A549 (cell line): ENCODE measurements at regions not wholly inside any gene's neighbourhood (a gene's known extent, or its start where the extent isn't known, plus 50 kb on each side); places are given as distances from the start of the nearest gene placed in this dataset.

Source experiments
- ATAC-seq, 2 experiments: fragments of 200-7000 bp in 1 of 2; fragments of >200 bp in 1 of 2; cut with Nextera tagmentation in 1 of 2; cut with Tn5 transposase in 1 of 2; 3 replicates each; pipeline versions ENCODE4 v1.8.0 to v1.9.1; 2018 to 2020; ENCODE audit warnings: mild to moderate bottlenecking in 1 of 2, moderate library complexity in 1 of 2
- CTCF ChIA-PET: fragments of 300-600 bp; sonication (Branson Sonifier 250); formaldehyde crosslinking; extraction: SDS; loops from one replicate; lab custom pipeline; 2021; ENCODE audit warnings: antibody characterized with exemption, inconsistent platforms; lab: Yijun Ruan, JAX
- POLR2A ChIA-PET: fragments of 350-600 bp; formaldehyde crosslinking; extraction: SDS; loops from one replicate; lab custom pipeline; 2021; ENCODE audit warnings: antibody characterized with exemption, inconsistent platforms; lab: Yijun Ruan, JAX
- DNase-seq, 2 experiments: peaks; one replicate each; pipeline versions ENCODE4 v3.0.0 to v3.0.0-alpha.2; 2011 to 2016; ENCODE audit warnings: low read depth in 1 of 2, low spot score in 1 of 2
- FAIRE-seq: peaks from 2 replicates; lab custom pipeline; 2011; peaks lifted over from hg19 to GRCh38; lab: Jason Lieb, UNC
- H3K27ac ChIP-seq, 2 experiments: fragments of >200 bp; sonication (Bioruptor Twin); formaldehyde crosslinking; 3 replicates each; pipeline ENCODE4 v1.5.1; 2016 to 2017
- H3K4me1 ChIP-seq: fragments of >200 bp; sonication (Bioruptor Twin); formaldehyde crosslinking; 3 replicates; pipeline ENCODE4 v1.6.1; 2016
- H3K4me2 ChIP-seq: fragments of >200 bp; sonication (Bioruptor Twin); formaldehyde crosslinking; 3 replicates; pipeline ENCODE4 v1.6.1; 2016
- H3K4me3 ChIP-seq: fragments of >200 bp; sonication (Bioruptor Twin); formaldehyde crosslinking; 3 replicates; pipeline ENCODE4 v1.5.1; 2016
- H3K9me3 ChIP-seq: fragments of >200 bp; sonication (Bioruptor Twin); formaldehyde crosslinking; 3 replicates; pipeline ENCODE4 v1.6.1; 2016
- CBX8 ChIP-seq: fragments of 200-600 bp; sonication (generic); IDR thresholded peaks from 2 replicates; pipeline ENCODE4 v1.6.1; 2016
- CEBPB ChIP-seq, 2 experiments: fragments of >200 bp in 1 of 2; sonication (Bioruptor Twin) in 1 of 2; formaldehyde crosslinking in 1 of 2; IDR thresholded peaks; 2 replicates each; pipeline ENCODE4 v1.6.1; 2012 to 2016
- CHD2 ChIP-seq: fragments of 150-350 bp; IDR thresholded peaks from 2 replicates; pipeline ENCODE4 v1.6.1; 2014; ENCODE audit warnings: low read length; ENCODE audit not compliant: partially characterized antibody
- EHF ChIP-seq: fragments of 250-450 bp; sonication (Bioruptor Pico); IDR thresholded peaks from 2 replicates; pipeline ENCODE4 v1.5.0; 2020; ENCODE audit warnings: mild to moderate bottlenecking
- ESRRA ChIP-seq: fragments of 150-350 bp; IDR thresholded peaks from 2 replicates; pipeline ENCODE4 v1.6.1; 2014; ENCODE audit warnings: mild to moderate bottlenecking, low read length, borderline replicate concordance
- FOSL2 ChIP-seq, 2 experiments: fragments of 450-650 bp in 1 of 2; fragments of >200 bp in 1 of 2; sonication (Bioruptor Twin) in 1 of 2; formaldehyde crosslinking; IDR thresholded peaks; 2 replicates each; pipeline versions ENCODE4 v1.5.0 to v1.6.1; 2016 to 2020; ENCODE audit warnings: mild to moderate bottlenecking in 1 of 2, moderate library complexity in 1 of 2
- HDAC2 ChIP-seq: fragments of 200-600 bp; sonication (generic); IDR thresholded peaks from 2 replicates; pipeline ENCODE4 v1.6.1; 2016
- HOXB13 ChIP-seq: fragments of 250-450 bp; sonication (Bioruptor Pico); IDR thresholded peaks from 2 replicates; pipeline ENCODE4 v1.5.0; 2020; ENCODE audit warnings: low read depth, mild to moderate bottlenecking, moderate library complexity
- JUN ChIP-seq, 2 experiments: fragments of >200 bp; sonication (Bioruptor Twin); formaldehyde crosslinking; IDR thresholded peaks; 2 replicates in 1 of 2; 3 replicates in 1 of 2; pipeline ENCODE4 v1.6.1; 2016 to 2017
- KDM1A ChIP-seq: fragments of 200-600 bp; sonication (generic); IDR thresholded peaks from 2 replicates; pipeline ENCODE4 v1.6.1; 2016; ENCODE audit warnings: low read depth, mild to moderate bottlenecking
- MYC ChIP-seq: IDR thresholded peaks from 2 replicates; pipeline ENCODE4 v1.6.1; 2012; ENCODE audit warnings: mild to moderate bottlenecking, inconsistent platforms, low read length, improper control_type of control experiment, borderline replicate concordance
- POLR2A ChIP-seq: IDR thresholded peaks from 2 replicates; pipeline ENCODE4 v1.6.1; 2012; ENCODE audit warnings: mild to moderate bottlenecking, low read length
- RAD21 ChIP-seq, 2 experiments: fragments of >200 bp in 1 of 2; sonication (Bioruptor Twin) in 1 of 2; formaldehyde crosslinking in 1 of 2; IDR thresholded peaks in 1 of 2; conservative IDR thresholded peaks in 1 of 2; 2 replicates in 1 of 2; 3 replicates in 1 of 2; pipeline ENCODE4 v1.6.1; 2012 to 2018; ENCODE audit warnings: inconsistent platforms in 1 of 2
- RARB ChIP-seq: fragments of 250-450 bp; sonication (Bioruptor Pico); IDR thresholded peaks from 2 replicates; pipeline ENCODE4 v1.8.0; 2021; ENCODE audit warnings: mild to moderate bottlenecking, moderate library complexity
- TFCP2L1 ChIP-seq: fragments of 250-450 bp; sonication (Bioruptor Pico); IDR thresholded peaks from 2 replicates; pipeline ENCODE4 v1.5.0; 2021; ENCODE audit warnings: mild to moderate bottlenecking
- WGBS: methylation state at CpG from one replicate; pipeline ENCODE4 v1.1.6; 2017; ENCODE audit errors: missing lambda C conversion rate; 5-methylcytosine and 5-hydroxymethylcytosine counted together
- TF ChIP-seq, protein P1 (sequence below): fragments of >200 bp; sonication (Bioruptor Twin); formaldehyde crosslinking; IDR thresholded peaks from 3 replicates; pipeline ENCODE4 v1.5.1; 2016
- TF ChIP-seq, protein P2 (sequence below): fragments of 250-450 bp; sonication (Bioruptor Pico); IDR thresholded peaks from 2 replicates; pipeline ENCODE4 v1.5.0; 2021; ENCODE audit warnings: mild to moderate bottlenecking, moderate library complexity, borderline replicate concordance

DNA sequence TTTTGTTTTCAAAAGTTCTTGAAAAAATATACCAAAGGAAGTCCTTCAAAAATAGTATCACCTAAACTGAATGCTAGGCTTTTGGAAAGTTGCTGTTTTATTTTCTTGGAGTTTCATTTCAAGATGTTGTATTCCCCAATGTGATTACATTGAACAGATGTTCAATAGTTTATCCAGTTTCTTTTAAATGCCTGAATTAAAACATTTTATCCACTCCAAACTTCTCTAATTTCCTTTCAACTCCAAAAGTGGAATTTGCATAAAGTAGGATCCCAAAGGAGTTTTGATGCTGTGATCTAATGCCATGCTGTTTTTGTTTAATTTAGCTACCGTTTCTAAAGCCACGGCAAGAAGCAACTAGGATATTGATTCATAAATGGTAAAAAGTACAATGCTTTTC, 892.5 kb upstream of the SLC10A2 start (continued):
- TF ChIP-seq, protein P1, sequence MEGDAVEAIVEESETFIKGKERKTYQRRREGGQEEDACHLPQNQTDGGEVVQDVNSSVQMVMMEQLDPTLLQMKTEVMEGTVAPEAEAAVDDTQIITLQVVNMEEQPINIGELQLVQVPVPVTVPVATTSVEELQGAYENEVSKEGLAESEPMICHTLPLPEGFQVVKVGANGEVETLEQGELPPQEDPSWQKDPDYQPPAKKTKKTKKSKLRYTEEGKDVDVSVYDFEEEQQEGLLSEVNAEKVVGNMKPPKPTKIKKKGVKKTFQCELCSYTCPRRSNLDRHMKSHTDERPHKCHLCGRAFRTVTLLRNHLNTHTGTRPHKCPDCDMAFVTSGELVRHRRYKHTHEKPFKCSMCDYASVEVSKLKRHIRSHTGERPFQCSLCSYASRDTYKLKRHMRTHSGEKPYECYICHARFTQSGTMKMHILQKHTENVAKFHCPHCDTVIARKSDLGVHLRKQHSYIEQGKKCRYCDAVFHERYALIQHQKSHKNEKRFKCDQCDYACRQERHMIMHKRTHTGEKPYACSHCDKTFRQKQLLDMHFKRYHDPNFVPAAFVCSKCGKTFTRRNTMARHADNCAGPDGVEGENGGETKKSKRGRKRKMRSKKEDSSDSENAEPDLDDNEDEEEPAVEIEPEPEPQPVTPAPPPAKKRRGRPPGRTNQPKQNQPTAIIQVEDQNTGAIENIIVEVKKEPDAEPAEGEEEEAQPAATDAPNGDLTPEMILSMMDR, result no peak
- no peak for TF ChIP-seq HOXB13 (CRISPR knock-in tag)
- no peak for TF ChIP-seq HDAC2
- TF ChIP-seq, all 56 proteins: peak for 0

DNA sequence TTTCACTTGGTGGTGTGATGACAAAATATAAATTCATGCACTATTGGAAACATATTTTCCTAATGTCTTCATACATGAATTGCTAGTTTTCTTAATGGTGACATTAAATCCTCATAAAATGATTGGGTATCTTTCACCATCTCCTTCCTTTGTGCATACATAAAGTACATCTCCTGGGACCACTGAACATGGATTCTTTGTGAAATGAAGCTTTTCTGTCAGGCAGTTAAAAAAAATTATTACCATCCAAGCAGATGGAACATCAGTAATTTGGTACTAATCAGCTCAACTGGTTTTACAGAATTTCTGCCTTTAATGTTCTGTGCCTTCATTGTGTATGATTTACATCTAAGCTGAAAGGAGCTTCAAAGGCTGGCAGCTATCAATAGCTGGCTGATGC, 891.7 kb upstream of the SLC10A2 start:
- TF ChIP-seq MYC (no peak), JUN (IDR thresholded peaks at IDR 0.05) (no peak), ESRRA (no peak), CHD2 (no peak)
- TF ChIP-seq, protein P2, sequence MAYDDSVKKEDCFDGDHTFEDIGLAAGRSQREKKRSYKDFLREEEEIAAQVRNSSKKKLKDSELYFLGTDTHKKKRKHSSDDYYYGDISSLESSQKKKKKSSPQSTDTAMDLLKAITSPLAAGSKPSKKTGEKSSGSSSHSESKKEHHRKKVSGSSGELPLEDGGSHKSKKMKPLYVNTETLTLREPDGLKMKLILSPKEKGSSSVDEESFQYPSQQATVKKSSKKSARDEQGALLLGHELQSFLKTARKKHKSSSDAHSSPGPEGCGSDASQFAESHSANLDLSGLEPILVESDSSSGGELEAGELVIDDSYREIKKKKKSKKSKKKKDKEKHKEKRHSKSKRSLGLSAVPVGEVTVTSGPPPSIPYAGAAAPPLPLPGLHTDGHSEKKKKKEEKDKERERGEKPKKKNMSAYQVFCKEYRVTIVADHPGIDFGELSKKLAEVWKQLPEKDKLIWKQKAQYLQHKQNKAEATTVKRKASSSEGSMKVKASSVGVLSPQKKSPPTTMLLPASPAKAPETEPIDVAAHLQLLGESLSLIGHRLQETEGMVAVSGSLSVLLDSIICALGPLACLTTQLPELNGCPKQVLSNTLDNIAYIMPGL (CRISPR knock-in tag), result no peak
- TF ChIP-seq, all 56 proteins: peak for 0
- DNase-seq (no peak), ATAC-seq (no peak), FAIRE-seq (no peak)
- CTCF ChIA-PET, result no interaction called here
- Histone ChIP-seq H3K27ac (no peak overlapping the region), H3K4me1 (no peaks in the 10 kb centered on the region), H3K9me3 (no peaks in the 10 kb centered on the region), H3K4me2 (no peak overlapping the region), H3K4me3 (no peak overlapping the region)
- POLR2A ChIA-PET, result no interaction called here

DNA sequence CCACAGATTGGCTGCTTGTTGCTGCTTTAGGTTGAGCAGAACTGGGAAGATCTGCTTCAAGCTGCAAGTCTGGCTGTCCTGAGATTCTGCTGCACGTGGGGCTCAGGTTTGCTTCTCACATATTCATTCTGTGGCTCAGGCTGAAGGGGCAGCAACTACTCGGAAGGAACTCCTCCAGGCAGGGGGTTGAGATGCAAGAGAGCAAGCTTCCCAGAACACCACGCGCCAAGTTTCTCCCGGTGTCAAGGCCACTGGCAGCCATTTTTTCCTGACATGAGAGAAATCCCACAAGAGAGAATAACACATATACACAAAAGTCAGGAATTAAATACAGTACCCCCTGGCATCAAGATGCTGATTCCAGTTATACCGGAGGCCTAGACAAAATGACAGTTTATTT, 887.6 kb upstream of the SLC10A2 start:
- ATAC-seq (no peak), DNase-seq (no peak), FAIRE-seq (no peak)
- Histone ChIP-seq H3K9me3 (no peaks in the 10 kb centered on the region), H3K4me1 (no peaks in the 10 kb centered on the region), H3K27ac (no peak overlapping the region), H3K4me2 (no peak overlapping the region), H3K4me3 (no peak overlapping the region)
- POLR2A ChIA-PET, result no interaction called here
- WGBS, result 36% methylated on average over 6 of the region's 6 CpGs
- TF ChIP-seq MYC (no peak), TFCP2L1 (CRISPR knock-in tag) (no peak), RARB (CRISPR knock-in tag) (no peak), KDM1A (no peak), CEBPB (IDR thresholded peaks at IDR 0.05) (no peak), EHF (CRISPR knock-in tag) (no peak), FOSL2 (IDR thresholded peaks at IDR 0.05) (no peak), FOSL2 (CRISPR knock-in tag; IDR thresholded peaks at IDR 0.05) (no peak), HDAC2 (no peak), HOXB13 (CRISPR knock-in tag) (no peak), CBX8 (no peak), JUN (IDR thresholded peaks at IDR 0.05) (no peak), POLR2A (no peak), RAD21 (conservative IDR thresholded peaks at IDR 0.05 in 1 of 2, IDR thresholded peaks at IDR 0.05 in 1 of 2) (no peak)
- TF ChIP-seq, protein P2 (CRISPR knock-in tag), result no peak
- TF ChIP-seq, protein P1, result no peak
- CTCF ChIA-PET, result no interaction called here
